GM12878 (cell line): ENCODE measurements at regions not wholly inside any gene's neighbourhood (a gene's known extent, or its start where the extent isn't known, plus 50 kb on each side); places are given as distances from the start of the nearest gene placed in this dataset.

Experiments
- ATAC-seq: fragments of 200-7000 bp; cut with Tn5 transposase; 3 replicates; pipeline ENCODE4 v1.9.1; 2020; ENCODE audit warnings: mild to moderate bottlenecking, moderate library complexity
- BruUV-seq: library from RNA; stranded (reverse); fragments of 400-500 nt; replicated peaks from 2 replicates; lab custom pipeline; 2021; lab: Mats Ljungman, UMichigan
- CTCF ChIA-PET: fragments of 300-600 bp; sonication (Branson Sonifier 250); formaldehyde crosslinking; extraction: SDS; loops from one replicate; lab custom pipeline; 2021; ENCODE audit warnings: inconsistent platforms; lab: Yijun Ruan, JAX
- POLR2A ChIA-PET: fragments of 350-600 bp; formaldehyde crosslinking; extraction: SDS; loops from one replicate; lab custom pipeline; 2021; ENCODE audit warnings: inconsistent platforms; lab: Charles Lee
- RAD21 ChIA-PET: fragments of 300-600 bp; sonication (Branson Sonifier 250); formaldehyde crosslinking; loops from one replicate; lab custom pipeline; 2023; ENCODE audit warnings: antibody characterized with exemption; ENCODE audit not compliant: unreplicated experiment; lab: Charles Lee
- SMC1A ChIA-PET: fragments of 300-600 bp; sonication (Branson Sonifier 250); formaldehyde crosslinking; loops from one replicate; lab custom pipeline; 2023; ENCODE audit not compliant: unreplicated experiment, uncharacterized antibody; lab: Charles Lee
- DNase-seq: peaks from one replicate; pipeline ENCODE4 v3.0.0-alpha.2; 2011; ENCODE audit warnings: low read depth, low spot score
- FAIRE-seq: peaks from 3 replicates; lab custom pipeline; 2011; peaks lifted over from hg19 to GRCh38; lab: Jason Lieb, UNC
- H2AFZ ChIP-seq: 2 replicates; pipeline ENCODE4 v1.6.0; 2011; ENCODE audit warnings: low read depth, low read length, control low read depth; ENCODE audit not compliant: control insufficient read depth
- H3K27ac ChIP-seq: 2 replicates; pipeline ENCODE4 v1.5.1; 2011; ENCODE audit warnings: control low read depth; ENCODE audit not compliant: control insufficient read depth, insufficient read depth
- H3K27me3 ChIP-seq, 2 experiments: replicated peaks in 1 of 2; 2 replicates each; pipeline versions ENCODE4 v1.6.0 to v1.6.1; 2011; ENCODE audit warnings: low read length in 1 of 2; ENCODE audit not compliant: control insufficient read depth in 2 of 2, insufficient read depth in 2 of 2
- H3K36me3 ChIP-seq, 2 experiments: 2 replicates each; pipeline ENCODE4 v1.5.1; 2011; ENCODE audit warnings: low read length in 1 of 2; ENCODE audit not compliant: control insufficient read depth in 2 of 2, insufficient read depth in 2 of 2
- H3K4me1 ChIP-seq: 2 replicates; pipeline ENCODE4 v1.6.1; 2011; ENCODE audit warnings: mild to moderate bottlenecking, low read length, moderate library complexity, mixed read lengths; ENCODE audit not compliant: control insufficient read depth, insufficient read depth
- H3K4me2 ChIP-seq: 2 replicates; pipeline ENCODE4 v1.6.0; 2011; ENCODE audit warnings: control low read depth; ENCODE audit not compliant: control insufficient read depth, insufficient read depth
- H3K4me3 ChIP-seq: fragments of 200-600 bp; sonication (generic); 2 replicates; pipeline ENCODE4 v1.5.1; 2016
- H3K79me2 ChIP-seq: 2 replicates; pipeline ENCODE4 v1.6.0; 2011; ENCODE audit warnings: low read length; ENCODE audit not compliant: control insufficient read depth, insufficient read depth
- H3K9ac ChIP-seq: 2 replicates; pipeline ENCODE4 v1.8.0; 2011; ENCODE audit warnings: low read length, control low read depth, mixed read lengths; ENCODE audit not compliant: control insufficient read depth, insufficient read depth
- H3K9me3 ChIP-seq: replicated peaks from 3 replicates; pipeline ENCODE4 v1.5.1; 2011; ENCODE audit warnings: mild to moderate bottlenecking, low read length; ENCODE audit not compliant: control insufficient read depth, insufficient read depth
- H4K20me1 ChIP-seq: 2 replicates; pipeline ENCODE4 v1.6.0; 2011; ENCODE audit not compliant: control insufficient read depth, insufficient read depth
- BCL3 ChIP-seq: IDR thresholded peaks from 2 replicates; pipeline ENCODE4 v1.6.1; 2011; ENCODE audit warnings: borderline replicate concordance, low read depth, mild to moderate bottlenecking, moderate library complexity, low read length; ENCODE audit not compliant: insufficient read depth, poor library complexity, severe bottlenecking
- CHD1 ChIP-seq: IDR thresholded peaks from 2 replicates; pipeline ENCODE4 v1.6.1; 2012; ENCODE audit warnings: low read depth, low read length, improper control_type of control experiment
- CHD2 ChIP-seq: IDR thresholded peaks from 2 replicates; pipeline ENCODE4 v1.6.1; 2011; ENCODE audit warnings: low read depth, low read length, improper control_type of control experiment, borderline replicate concordance
- E2F4 ChIP-seq: IDR thresholded peaks from 2 replicates; pipeline ENCODE4 v1.6.1; 2012; ENCODE audit warnings: low read depth, low read length, improper control_type of control experiment
- GABPA ChIP-seq: IDR thresholded peaks from 2 replicates; pipeline ENCODE4 v1.6.1; 2014; ENCODE audit warnings: antibody characterized with exemption, low read depth, mild to moderate bottlenecking, inconsistent platforms
- HSF1 ChIP-seq: fragments of 150-350 bp; IDR thresholded peaks from 2 replicates; pipeline ENCODE4 v1.6.1; 2014; ENCODE audit warnings: mild to moderate bottlenecking, low read depth, low read length
- IRF3 ChIP-seq: fragments of 450-650 bp; IDR thresholded peaks from 2 replicates; pipeline ENCODE4 v1.6.1; 2014; ENCODE audit warnings: mild to moderate bottlenecking
- IRF4 ChIP-seq: IDR thresholded peaks from 2 replicates; pipeline ENCODE4 v1.6.1; 2011; ENCODE audit warnings: low read depth, low read length
- PAX5 ChIP-seq: IDR thresholded peaks from 2 replicates; pipeline ENCODE4 v1.6.1; 2011; ENCODE audit warnings: low read depth, low read length, borderline replicate concordance
- RAD51 ChIP-seq: fragments of 450-650 bp; IDR thresholded peaks from 2 replicates; pipeline ENCODE4 v1.6.1; 2016; ENCODE audit warnings: moderate library complexity, mild to moderate bottlenecking, inconsistent platforms
- SMC3 ChIP-seq: IDR thresholded peaks from 2 replicates; pipeline ENCODE4 v1.6.1; 2011; ENCODE audit warnings: low read length, improper control_type of control experiment, borderline replicate concordance
- USF2 ChIP-seq: IDR thresholded peaks from 2 replicates; pipeline ENCODE4 v1.6.1; 2011; ENCODE audit warnings: low read depth, low read length, improper control_type of control experiment, borderline replicate concordance
- ZNF687 ChIP-seq: fragments of 450-650 bp; IDR thresholded peaks from 2 replicates; pipeline ENCODE4 v1.6.1; 2017; ENCODE audit warnings: mild to moderate bottlenecking, moderate library complexity
- WGBS: methylation state at CpG from one replicate; pipeline ENCODE4 v1.1.6; 2016; ENCODE audit warnings: low lambda C conversion rate; ENCODE audit not compliant: insufficient replicate concordance, insufficient coverage; ENCODE audit errors: missing lambda C conversion rate; 5-methylcytosine and 5-hydroxymethylcytosine counted together
- in situ Hi-C: fragments of 300-500 bp; cut with MboI; formaldehyde crosslinking; loops from 9 replicates; pipeline ENCODE4 v1.14.3; 2018; ENCODE audit warnings: mixed read lengths
- intact Hi-C: fragments of 100-400 bp; cut with micrococcal nuclease; formaldehyde crosslinking; loops from one replicate; pipeline ENCODE4 v1.14.2; 2022; ENCODE audit not compliant: unreplicated experiment

- in situ Hi-C loops (no loop called here), intact Hi-C loops (no loop called here)
- ATAC-seq: no peak
- Histone ChIP-seq H3K4me1 (peaks cover 9% of the 10 kb centered on the region), H2AFZ (no peak overlapping the region), H3K27me3 (no peaks in the 10 kb centered on the region), H3K36me3 (no peaks in the 10 kb centered on the region), H3K27ac (no peak overlapping the region), H3K9ac (no peak overlapping the region), H3K9me3 (peaks cover 4% of the 10 kb centered on the region; the same call in 2 of the 3 replicates), H3K79me2 (no peaks in the 10 kb centered on the region), H3K4me2 (no peak overlapping the region), H4K20me1 (no peaks in the 10 kb centered on the region), H3K4me3 (no peak overlapping the region)
- ChIA-PET POLR2A (no interaction called here), SMC1A (no interaction called here), CTCF (no interaction called here), RAD21 (no interaction called here)
- DNase-seq: no peak
- no peak for FAIRE-seq
- BruUV-seq: no TSS peak
- 25% methylated on average over 9 of the region's 9 CpGs for WGBS
- TF ChIP-seq IRF4 (no peak), USF2 (no peak), GABPA (no peak), HSF1 (no peak), IRF3 (no peak), E2F4 (no peak), SMC3 (no peak), CHD1 (no peak), RAD51 (no peak), ZNF687 (no peak), CHD2 (no peak), BCL3 (no peak), PAX5 (no peak)
These were observed 69.3 kb upstream of the RGPD5 start for GRCh38 chr2:109724533-109725460.
